GM19467 (cell line): ENCODE measurements at regions not wholly inside any gene's neighbourhood (a gene's known extent, or its start where the extent isn't known, plus 50 kb on each side); places are given as distances from the start of the nearest gene placed in this dataset.

ENCODE experiments used
- ATAC-seq: cut with Tn5 transposase; IDR thresholded peaks from one replicate; pipeline ENCODE4 v1.9.1; 2021; ENCODE audit warnings: mild to moderate bottlenecking, moderate library complexity; ENCODE audit not compliant: unreplicated experiment

DNA sequence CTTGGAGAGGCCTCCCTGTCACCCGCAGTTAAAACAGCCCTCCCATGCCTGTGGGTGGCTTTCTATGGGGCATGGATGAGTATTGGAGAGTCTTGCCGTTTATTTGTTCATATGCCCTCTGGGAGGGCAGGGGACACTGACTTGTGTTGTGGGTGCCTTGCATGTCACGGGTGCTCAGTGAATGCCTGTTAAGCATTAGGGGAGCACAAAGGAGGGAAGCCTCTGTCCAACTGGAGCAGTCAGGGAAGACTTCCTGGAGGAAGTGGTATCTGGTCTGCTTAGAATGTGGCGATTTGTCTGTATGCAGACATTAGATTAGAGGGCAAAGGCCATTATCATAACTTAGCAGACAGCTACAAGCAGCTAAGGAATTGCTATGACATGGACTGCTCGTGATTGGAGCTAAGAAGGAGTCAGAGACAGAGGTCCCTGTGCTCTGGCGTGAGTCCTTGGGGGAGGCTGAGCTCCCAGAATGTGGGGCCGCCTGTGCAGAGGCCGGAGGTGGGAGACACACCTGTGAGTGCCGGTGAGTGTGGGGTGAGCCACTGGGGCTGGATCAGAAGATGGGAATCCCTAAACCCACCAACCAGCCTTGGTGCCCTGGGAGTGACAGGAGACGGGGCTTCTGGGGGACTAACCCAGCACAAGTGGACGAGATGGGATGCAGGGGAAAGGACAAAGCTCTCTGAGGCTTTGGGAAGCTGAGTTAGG, 286.1 kb downstream of the SEC14L1 start:
- no peak for ATAC-seq

- ATAC-seq: no peak
These were observed 286.7 kb downstream of the SEC14L1 start for GRCh38 chr17:77427391-77427991.

- ATAC-seq: no peak
These were observed 287.4 kb downstream of the SEC14L1 start for GRCh38 chr17:77428020-77428748.

DNA sequence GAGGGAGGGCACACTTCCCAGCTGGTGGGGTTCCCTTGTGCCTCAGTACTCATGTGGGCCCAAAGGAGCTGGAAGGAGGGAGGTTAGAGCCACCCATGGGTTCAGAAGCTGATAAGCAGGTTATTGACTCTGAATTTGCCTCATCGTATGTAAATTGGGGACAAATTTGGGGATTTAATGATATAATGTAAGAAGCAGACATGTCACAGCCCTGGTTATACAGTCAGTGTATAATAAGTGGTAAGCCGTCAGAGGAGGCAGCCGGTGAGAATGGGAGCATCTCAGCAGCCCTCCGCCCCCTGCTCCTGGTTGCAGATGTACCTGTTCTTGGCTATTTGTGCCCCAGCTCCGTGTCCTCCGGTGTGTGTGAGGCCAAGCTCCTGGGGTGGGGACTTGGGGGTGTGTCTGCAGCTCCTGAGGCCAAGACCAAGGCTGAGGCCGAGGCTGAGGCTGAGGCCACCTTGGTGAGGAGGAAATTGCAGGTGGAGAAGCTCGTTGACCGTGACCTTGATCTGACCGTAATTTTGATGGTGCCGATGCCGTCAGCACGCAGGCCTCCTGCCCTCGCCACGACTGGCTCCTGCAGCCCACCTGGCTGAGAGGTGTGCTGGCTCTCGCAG, 288.1 kb downstream of the SEC14L1 start:
- ATAC-seq: no peak

- no peak for ATAC-seq
These were observed 288.7 kb downstream of the SEC14L1 start for GRCh38 chr17:77429369-77429968.

DNA sequence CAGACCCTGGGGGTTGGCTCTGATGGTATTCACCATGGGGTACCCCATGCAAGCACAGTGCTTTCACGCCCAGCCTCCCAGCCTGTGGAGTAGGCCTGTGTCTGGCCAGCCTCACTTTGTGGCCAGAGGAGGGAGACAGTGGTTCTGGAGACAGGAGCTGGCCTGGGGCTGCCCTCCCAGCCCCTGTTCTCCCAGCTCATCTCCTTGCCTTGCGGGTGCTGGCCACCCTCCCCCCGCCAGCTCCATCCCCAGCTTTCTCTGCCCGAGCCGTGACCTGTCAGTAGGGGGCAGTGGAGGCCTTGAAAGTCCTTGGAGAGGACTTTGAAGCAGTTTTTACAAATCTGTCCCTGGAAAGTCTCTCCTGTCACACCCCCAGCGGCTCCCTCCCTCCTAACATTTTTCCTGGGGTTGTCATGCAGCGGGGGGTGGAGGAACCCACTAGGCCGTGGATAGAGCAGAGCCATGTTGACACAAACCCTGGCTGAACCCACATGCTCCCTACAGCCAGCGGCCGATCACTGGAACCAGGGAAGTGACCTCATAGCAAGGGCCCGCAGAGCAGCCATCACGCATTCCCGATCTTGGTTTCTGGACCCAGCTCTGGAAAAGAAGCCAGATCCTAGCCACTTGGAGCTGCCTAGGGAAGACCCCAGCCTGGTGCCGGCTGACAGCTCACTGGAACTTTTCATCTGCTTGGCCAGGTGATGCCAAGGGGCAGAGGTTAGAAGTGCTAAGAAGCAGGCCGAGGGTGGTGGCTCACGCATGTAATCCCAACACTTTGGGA, 289.4 kb downstream of the SEC14L1 start:
- ATAC-seq: no peak

DNA sequence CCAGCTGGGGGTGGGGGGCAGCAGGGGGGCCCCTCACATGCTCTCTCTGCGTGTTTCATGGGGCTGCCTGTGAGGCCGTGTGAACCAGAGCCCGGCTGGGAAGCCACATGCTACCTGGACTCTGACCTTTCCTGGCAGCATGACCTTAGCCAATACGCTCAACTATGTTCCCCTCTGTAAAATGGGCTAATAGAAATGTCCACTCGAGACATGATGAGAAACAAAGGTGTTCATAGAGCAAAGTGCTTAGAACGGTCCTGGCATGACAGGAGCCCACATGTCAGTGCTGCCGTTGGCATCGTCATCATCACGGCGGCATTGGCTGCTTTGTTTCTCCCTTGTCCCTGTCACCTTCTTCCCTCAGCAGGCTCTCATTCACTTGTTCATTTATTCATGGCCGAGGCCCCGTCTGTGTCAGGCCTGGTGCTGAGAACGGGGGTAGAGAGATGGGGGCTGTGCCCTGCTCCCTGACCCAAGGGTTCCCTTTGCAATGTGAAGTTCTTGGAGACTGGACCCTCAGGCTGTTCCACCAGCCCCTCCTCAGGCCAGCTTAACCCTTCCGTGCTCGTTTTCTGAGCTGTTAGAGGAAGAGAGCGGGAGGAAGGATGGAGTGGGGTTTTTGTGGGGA, 291.4 kb downstream of the SEC14L1 start:
- no peak for ATAC-seq

DNA sequence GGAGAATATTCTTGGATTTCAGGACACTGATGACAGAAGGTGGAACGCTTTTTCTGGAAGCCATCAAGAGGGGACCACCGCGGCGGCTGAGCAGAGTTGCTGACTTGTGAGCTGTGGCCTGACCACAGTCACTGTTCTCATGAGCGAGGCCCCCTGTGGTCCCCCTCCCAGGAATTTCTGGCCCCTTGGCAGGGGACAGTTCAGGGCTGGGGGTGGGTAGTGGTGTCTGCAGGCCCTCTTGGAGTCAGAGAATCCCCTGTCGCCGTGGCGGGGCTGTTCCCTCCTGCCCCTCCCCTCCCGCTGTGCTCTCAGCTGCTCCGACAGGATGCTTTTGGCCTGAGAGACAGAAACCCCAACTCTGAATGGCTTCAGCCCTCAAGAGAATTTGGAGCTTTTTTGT, 292.0 kb downstream of the SEC14L1 start:
- ATAC-seq: no peak

- ATAC-seq: no peak
These were observed 292.8 kb downstream of the SEC14L1 start for GRCh38 chr17:77433385-77434135.

DNA sequence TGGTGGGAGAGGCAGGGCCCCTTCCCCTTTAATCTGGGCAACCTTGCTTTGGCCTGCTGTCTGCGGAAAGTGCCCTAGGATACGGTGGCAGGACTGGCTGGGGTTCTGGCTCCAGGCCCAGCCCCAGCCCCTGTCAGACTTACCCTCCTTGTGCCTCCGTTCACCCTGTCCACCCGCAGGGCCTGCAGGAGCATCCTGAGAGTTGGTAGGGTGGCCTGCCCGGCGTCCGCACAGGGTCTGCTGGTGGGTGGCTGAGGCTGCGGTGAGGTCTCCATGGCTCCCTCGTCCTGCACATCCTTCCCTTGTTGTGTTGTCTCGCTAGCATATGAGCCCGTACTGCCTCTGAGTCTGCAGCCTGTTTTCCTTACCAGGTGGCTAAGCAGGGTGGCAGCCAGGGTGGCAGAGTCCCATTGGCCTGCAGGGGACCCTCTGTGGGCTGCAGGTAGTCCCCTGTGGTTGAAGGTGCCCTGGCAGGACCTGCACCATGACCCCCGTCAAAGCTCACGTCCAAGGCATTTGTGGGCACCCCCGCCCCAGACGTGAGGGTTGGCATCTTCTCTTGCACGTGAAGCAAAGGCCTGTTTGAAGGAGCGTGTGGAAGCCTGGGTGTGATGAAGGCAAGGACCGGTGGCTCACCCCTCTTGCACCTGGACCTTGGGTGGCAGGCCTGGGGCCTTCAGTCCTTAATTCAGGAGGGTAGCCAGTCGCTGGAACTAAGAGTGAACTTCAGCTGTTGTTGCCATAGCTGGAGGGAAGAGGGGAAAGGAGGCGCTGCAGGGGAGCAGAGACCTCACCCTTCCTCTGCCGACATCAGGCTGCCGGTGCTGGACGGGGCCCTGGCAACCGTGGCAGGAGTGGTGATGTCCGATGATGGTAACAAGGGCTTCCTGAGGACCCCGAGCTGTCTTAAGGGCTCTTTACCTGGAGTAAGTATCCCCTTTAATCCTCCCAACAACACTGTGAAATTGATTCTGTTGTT, 293.7 kb downstream of the SEC14L1 start:
- no peak for ATAC-seq

DNA sequence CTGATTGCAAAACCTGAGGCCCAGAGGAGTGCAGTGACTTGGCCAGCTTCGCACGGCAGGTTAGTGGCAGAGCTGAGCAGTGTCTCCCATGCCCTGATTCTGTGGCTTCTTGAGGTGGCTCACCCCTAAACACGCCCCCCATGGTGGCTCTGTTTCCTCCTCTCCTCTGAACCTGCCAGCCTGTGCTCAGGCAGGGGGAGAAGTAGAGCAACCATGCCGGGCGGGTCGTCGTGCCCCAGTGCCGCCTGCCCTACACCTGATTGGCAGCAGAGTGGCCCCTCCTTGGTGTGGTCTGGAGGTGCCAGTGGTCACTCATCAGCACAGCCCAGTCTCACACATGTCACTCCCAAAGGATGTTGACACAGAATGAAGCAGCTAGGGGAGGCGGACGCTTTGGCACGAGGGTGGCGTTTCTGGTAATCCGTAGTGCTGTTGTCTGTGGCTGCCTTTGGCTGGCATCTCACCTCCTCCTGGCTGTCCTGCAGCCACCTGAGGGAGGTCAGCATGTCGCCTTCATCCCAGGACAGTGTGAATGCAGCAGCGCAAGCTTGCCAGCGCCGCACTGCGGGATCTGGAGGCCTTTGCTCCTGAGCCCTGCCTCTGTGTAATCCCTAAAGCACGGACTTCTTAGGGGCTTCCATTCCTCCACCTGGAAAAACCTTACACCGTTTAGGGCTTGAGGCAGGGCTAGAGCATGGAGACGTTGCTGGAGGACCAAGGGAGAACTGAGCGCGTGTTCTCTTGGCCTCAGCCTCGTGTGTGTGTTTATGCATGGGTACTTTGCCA, 294.7 kb downstream of the SEC14L1 start:
- ATAC-seq: no peak

DNA sequence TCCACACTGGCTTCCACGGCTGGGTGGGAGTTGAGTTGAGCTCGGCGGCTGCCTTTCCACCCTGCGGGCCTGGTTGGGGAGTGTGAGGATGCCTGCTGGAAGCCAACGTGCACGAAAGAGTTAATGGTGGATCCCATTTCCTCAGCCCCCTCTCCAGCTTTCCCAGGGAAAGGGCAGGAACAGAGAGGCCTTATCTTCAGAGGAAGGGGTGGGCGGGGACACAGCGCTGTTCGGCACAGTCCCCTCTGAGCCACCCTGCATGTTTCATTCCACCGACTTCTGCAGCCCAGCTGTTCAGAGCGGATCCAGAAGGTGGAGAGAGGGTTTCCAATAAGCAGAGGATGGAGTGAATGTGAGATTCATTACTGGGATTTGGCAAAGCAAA, 295.3 kb downstream of the SEC14L1 start:
- no peak for ATAC-seq

DNA sequence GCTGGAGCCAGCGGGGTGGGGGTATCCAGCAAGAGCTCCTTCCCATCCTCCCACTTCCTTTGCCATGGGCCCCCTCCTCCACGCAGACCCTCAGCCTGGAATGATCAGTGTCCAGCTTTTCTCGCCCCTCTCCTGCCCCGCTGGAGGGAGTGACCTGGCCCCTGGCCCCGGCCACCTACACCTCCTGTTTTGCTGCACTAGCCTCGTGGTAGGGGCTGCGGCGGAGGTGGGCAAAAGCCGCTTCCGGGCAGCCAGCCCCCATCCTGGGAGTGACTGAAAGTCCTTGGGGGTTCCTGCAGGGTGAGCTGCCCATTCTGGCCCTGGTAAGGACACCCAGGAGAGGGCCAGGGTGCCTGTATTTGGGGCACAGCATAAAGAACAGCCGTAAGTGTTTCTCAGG, 295.7 kb downstream of the SEC14L1 start:
- ATAC-seq: no peak

DNA sequence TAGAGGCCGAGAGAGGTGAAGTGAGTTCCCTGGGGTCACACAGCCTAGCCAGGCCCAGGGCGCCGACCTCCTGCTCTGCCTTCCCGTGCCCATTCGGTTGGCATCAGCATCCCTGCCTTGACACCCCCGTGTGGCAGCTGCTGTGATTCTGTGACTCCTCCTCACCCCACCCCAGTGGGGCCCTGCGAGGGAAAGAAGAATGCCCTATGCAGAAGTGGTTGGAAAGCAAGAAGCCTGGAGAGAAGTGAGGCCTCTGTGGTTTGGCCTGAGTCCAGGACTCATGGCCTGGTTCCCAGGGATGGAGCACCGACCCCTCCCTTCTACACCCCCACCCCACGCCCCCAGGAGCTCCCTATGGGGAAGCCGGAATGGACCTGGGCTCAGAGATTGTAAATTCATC, 296.2 kb downstream of the SEC14L1 start:
- no peak for ATAC-seq

DNA sequence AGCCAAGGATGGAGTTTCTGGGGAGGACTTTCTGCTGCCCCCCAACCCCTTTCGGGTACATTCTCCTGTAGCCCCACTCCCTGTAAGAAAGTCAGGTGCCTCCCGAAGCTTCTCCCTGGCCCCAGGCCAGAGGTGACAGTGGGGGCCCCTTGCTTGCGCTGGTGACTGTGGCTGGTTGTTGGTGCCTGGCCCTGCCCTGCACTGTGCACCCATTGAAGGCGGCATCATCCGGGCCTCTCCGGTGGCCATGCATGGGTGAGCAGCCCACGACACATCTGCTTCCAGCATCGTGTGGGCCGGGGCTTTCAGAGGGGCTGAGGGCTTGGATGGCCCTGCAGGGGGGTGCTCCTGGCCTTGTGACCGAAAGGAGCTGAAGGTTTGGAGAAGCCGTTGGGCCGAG, 297.0 kb downstream of the SEC14L1 start:
- ATAC-seq: no peak

- no peak for ATAC-seq
These were observed 297.7 kb downstream of the SEC14L1 start for GRCh38 chr17:77438241-77439188.
